ENCODE measurements at regions not wholly inside any gene's neighbourhood (a gene's known extent, or its start where the extent isn't known, plus 50 kb on each side); places are given as distances from the start of the nearest gene placed in this dataset.

- Histone ChIP-seq H3K36me3 (no peaks in the 10 kb centered on the region), H3K27ac (no peak overlapping the region), H3K27me3 (no peaks in the 10 kb centered on the region), H3K4me1 (no peaks in the 10 kb centered on the region), H3K4me3 (no peak overlapping the region), H3K9me3 (no peaks in the 10 kb centered on the region)
- TF ChIP-seq CTCF (IDR thresholded peaks at IDR 0.05) = no peak
- DNase-seq (ENCODE audit: low spot score in 2 of 2) = no peak
- intact Hi-C loops (cut with DNase I) = no loop called here
Observed at GRCh38 chr2:155961641-155962040, 370.9 kb downstream of the NR4A2 start.

GRCh38 chr2:155958834-155959233 is 373.7 kb downstream of the NR4A2 start:
- DNase-seq (ENCODE audit: low spot score in 2 of 2) = no peak
- H3K36me3 ChIP-seq = no peaks in the 10 kb centered on the region
- no peaks in the 10 kb centered on the region for H3K27me3 ChIP-seq
- no peaks in the 10 kb centered on the region for H3K4me1 ChIP-seq
- H3K27ac ChIP-seq = no peak overlapping the region
- H3K4me3 ChIP-seq = no peak overlapping the region
- TF ChIP-seq CTCF (IDR thresholded peaks at IDR 0.05) = no peak
- no peaks in the 10 kb centered on the region for H3K9me3 ChIP-seq
- intact Hi-C loops (cut with DNase I) = no loop called here

GRCh38 chr2:155947069-155947468 is 385.5 kb downstream of the NR4A2 start:
- H3K4me3 ChIP-seq = no peak overlapping the region
- H3K9me3 ChIP-seq = no peaks in the 10 kb centered on the region
- DNase-seq (ENCODE audit: low spot score in 2 of 2) = no peak
- H3K4me1 ChIP-seq = no peaks in the 10 kb centered on the region
- intact Hi-C loops (cut with DNase I) = no loop called here
- no peaks in the 10 kb centered on the region for H3K36me3 ChIP-seq
- no peak overlapping the region for H3K27ac ChIP-seq
- H3K27me3 ChIP-seq = no peaks in the 10 kb centered on the region
- TF ChIP-seq CTCF (IDR thresholded peaks at IDR 0.05) = no peak

- H3K27ac ChIP-seq = no peak overlapping the region
- no peaks in the 10 kb centered on the region for H3K27me3 ChIP-seq
- DNase-seq (ENCODE audit: low spot score in 2 of 2) = no peak
- no peaks in the 10 kb centered on the region for H3K9me3 ChIP-seq
- no peak overlapping the region for H3K4me3 ChIP-seq
- H3K4me1 ChIP-seq = no peaks in the 10 kb centered on the region
- intact Hi-C loops (cut with DNase I) = no loop called here
- no peaks in the 10 kb centered on the region for H3K36me3 ChIP-seq
- no peak for TF ChIP-seq CTCF (IDR thresholded peaks at IDR 0.05)
Observed at GRCh38 chr2:155944218-155944617, 388.3 kb downstream of the NR4A2 start.

- H3K4me1 ChIP-seq = no peaks in the 10 kb centered on the region
- H3K36me3 ChIP-seq = no peaks in the 10 kb centered on the region
- no peak overlapping the region for H3K27ac ChIP-seq
- intact Hi-C loops (cut with DNase I) = no loop called here
- TF ChIP-seq CTCF (IDR thresholded peaks at IDR 0.05) = no peak
- H3K9me3 ChIP-seq = no peaks in the 10 kb centered on the region
- no peak overlapping the region for H3K4me3 ChIP-seq
- no peaks in the 10 kb centered on the region for H3K27me3 ChIP-seq
- DNase-seq (ENCODE audit: low spot score in 2 of 2) = no peak
Observed at GRCh38 chr2:155930312-155930711, 402.2 kb downstream of the NR4A2 start.

GRCh38 chr2:155917380-155917779 is 415.1 kb downstream of the NR4A2 start:
- intact Hi-C loops (cut with DNase I) = no loop called here
- H3K36me3 ChIP-seq = no peaks in the 10 kb centered on the region
- H3K27ac ChIP-seq = no peak overlapping the region
- no peak overlapping the region for H3K4me3 ChIP-seq
- H3K27me3 ChIP-seq = no peaks in the 10 kb centered on the region
- DNase-seq (ENCODE audit: low spot score in 2 of 2) = no peak
- no peaks in the 10 kb centered on the region for H3K4me1 ChIP-seq
- no peak for TF ChIP-seq CTCF (IDR thresholded peaks at IDR 0.05)
- H3K9me3 ChIP-seq = no peaks in the 10 kb centered on the region
